HCEC 1CT (cell line): ENCODE measurements at regions not wholly inside any gene's neighbourhood (a gene's known extent, or its start where the extent isn't known, plus 50 kb on each side); places are given as distances from the start of the nearest gene placed in this dataset.

Experiments used
- DNase-seq: peaks from one replicate; pipeline ENCODE4 v3.0.0-alpha.2; 2017

GRCh38 chr11:27857588-27857987 is 157.3 kb upstream of the BDNF start:
- DNase-seq, result no peak

DNA sequence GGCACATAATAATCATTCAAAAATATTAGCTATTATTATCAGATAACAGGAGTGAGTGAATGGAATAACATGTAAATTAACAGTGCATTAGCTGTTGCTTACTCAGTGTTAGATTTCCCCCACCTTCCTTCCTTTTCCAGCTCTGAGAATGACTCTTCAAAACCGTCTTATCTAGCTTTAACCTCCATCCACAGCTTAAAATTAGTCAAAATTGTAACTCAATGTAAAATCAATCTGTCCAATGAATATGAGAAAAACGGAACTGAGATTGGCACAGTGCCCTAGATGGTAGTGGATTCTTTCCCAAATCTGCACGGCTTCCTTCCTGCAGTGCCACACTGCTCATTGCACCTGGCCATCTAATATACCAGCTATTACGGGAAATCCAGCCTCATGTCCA is 156.8 kb upstream of the BDNF start:
- DNase-seq, result no peak

DNA sequence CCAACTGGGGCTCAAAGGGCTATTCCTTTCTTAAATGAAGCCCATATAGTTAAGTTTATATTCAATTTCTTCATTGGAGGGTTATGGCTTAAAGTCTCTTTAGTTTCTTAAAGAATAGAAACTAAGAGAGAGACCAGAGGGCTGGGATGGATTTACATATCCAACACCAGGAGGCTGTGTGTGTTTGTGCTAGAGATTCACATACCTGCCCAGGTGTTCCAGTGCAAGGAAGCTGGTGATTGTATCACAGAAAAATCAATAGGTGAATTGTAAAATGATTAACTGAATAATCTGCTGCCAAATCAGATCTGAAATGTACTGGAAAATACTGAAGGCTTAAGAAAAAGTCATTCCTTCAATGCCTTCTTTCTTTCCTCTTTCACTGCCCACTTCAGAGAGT is 148.2 kb upstream of the BDNF start:
- DNase-seq, result no peak

DNA sequence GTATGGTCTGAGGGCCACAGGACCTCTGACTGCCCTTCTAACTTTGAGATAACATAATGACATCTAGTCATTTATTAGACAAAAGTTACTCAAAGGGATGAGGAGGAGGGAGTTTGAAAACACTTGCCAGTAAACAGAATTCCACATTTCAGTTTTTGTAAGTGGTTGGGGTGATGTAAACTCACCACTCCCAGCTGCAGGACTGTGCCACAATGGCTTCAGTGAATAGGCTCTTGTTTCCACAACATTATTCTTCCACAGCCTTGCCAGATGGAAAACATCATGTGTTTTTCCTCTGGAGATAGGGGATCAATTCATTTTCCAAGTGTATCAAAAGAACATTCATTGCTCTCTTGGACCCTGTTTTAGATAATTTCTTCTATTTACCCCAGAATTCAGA is 147.2 kb upstream of the BDNF start:
- DNase-seq, result no peak

DNA sequence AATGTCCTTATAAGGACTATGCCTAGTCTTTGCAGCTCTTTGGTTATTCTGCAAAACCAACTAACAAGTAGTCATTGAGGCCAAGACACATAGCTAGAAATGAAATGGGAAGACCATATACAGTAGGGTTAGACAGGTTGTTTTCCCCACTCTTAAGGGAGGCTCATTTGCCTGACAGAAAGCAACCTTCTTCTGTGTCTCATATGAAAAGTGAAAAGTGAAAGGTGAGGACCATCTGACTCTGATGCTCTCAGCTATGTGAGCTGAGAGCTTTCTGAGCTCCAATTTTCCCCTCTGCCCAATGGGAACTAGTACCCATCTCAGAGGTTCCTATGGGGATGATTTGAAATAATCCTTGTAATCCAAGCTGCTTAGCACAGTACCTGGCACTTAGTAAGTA is 142.0 kb upstream of the BDNF start:
- DNase-seq, result no peak

GRCh38 chr11:27841023-27841422 is 140.8 kb upstream of the BDNF start:
- no peak for DNase-seq

- peak; percentile 54 for DNase-seq
Measured at GRCh38 chr11:27839226-27839913, 139.1 kb upstream of the BDNF start.

DNA sequence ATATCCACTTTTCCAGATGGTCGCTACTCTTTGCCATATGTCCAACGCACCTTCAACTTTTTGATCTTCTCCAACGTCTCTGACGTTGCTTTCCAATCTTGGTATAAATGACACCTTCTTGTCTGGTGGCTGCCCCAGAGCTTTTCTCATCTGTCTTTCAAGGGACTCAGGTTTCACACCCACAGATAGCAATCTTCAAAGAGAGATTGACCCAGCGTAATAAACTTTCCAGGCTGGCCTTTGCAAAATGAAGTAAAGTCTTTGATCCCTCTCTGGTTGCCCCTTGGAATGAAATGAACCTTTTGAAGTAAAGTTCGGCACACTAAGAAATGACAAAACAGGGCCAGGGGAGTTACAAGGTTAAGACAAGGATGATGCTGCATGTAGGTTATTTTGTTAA is 138.4 kb upstream of the BDNF start:
- no peak for DNase-seq

DNA sequence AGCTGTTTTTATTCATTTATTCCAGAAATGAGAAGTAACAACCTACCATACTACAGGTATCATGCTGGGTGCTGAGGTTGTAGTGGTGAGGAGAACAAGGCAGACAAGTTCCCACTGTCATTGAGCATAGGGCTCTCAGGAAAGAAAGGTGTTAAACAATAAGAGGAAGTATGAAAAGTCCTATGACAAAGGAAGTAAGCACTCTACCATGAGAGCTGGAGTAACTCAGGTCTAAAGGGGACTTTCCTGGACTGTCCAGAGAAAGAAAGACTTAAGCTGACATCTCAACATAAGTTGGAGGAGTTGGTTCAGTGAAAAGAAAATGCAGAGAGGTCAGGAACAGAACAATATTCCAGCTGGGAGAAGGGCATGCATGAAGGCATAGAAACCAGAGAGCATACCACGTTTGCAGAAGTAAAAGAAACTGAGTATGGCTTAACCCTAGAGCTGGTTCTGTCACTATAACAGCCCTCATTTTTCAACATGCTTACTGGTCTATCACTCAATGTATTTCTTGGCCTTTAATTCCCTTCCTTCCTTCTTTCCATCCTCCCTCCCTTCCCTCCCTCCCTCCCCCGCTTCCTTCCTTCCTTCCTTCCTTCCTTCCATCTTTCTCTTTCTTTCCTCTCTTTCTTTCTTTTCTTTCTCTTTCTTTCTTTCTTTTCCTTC is 137.8 kb upstream of the BDNF start:
- DNase-seq, result no peak

DNA sequence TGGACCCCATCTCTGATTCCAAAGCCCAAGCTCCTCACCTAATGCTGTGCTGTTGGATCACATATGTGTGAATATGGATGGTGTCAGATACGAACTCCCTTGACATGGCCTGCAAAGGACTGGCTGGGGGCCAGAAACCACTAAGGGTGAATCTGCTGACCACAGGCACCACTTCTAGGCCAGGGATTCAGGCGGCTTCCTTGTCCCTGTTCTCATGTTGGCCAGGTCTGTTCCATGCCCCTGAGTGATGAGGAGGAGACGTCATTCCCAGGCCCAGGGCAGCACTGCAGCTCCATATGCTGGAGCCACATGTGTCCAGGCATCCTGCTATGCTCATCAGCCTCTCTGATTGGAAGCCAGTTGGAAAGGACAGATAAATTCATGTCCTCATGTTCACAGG is 130.0 kb upstream of the BDNF start:
- no peak for DNase-seq

DNA sequence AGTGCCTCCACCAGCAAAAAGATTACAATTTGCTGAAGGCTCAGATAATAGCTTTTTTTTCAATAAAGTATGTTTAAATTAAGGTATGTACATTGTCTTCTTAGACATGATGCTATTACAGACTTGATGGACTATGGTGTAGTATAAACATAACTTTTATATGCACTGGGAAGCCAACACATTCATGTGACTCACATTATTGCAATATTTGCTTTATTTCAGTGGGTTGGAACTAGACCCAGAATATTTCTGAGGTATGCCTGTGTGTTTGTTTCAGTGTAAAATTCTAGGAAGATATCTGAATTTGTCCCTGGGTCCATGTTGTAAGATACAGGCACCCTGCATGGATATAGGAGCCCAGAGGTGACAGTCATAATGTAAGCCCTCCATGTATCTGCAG is 120.0 kb upstream of the BDNF start:
- DNase-seq, result peak; percentile 20

DNA sequence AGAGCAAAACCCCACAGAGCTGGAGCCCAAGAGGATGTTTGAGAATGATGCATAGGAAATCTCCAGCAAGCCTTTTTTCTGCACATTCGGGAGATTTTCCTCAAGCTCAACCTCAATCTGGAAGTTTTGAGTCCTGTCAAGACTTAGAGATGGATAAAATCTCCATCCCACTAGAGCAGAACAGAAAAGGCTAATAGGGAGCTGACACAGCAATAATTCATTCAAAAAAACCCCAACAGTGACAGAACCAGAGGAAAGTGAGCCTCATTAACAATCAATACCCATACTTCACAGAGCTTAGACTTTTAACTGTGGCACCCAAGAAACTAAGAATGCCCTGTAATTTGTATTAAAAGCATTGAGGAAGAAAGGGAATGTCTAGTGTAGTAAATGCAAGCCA is 115.9 kb upstream of the BDNF start:
- DNase-seq, result no peak

DNA sequence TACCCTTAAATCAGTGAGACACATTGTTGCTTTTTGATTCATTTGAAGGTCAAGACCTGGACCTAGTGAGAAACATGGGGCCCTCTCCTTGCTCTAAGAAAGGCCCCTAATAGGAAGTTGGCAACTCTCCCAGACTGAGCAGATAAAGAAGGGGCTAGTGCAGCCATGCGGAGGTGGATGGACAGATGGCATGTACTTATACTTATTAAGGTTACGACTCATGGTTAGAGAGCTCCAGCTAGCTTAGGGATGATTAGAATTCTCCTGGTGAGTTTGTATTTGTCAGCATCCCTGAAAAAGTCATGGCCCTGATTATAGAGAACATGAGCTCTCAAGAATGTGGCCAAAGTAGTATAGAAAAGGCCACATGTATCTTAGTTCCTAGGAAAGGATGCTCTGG is 112.1 kb upstream of the BDNF start:
- DNase-seq, result peak; percentile 10

GRCh38 chr11:27807596-27807995 is 107.3 kb upstream of the BDNF start:
- peak; percentile 86 for DNase-seq

GRCh38 chr11:27806122-27806521 is 105.9 kb upstream of the BDNF start:
- DNase-seq, result no peak

GRCh38 chr11:27795955-27796861 is 96.0 kb upstream of the BDNF start:
- DNase-seq, result no peak

DNA sequence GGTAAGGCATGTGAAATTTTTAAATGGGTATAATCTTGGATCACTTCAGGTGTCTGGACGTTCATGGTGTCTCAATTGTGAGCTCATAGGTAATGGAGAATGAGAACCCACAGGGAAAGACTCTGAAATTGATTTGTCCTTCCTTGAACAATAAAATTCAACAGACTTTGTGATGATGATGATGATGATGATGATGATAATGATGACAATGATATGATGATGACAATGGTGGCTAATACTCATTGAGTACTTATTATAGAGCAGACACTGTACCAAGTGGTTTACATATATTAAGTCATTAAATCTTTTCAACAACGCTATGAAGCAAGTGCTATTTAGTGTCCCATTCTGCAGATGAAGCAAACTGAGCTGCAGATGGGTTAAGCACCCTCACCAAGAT is 86.6 kb upstream of the BDNF start:
- no peak for DNase-seq

DNA sequence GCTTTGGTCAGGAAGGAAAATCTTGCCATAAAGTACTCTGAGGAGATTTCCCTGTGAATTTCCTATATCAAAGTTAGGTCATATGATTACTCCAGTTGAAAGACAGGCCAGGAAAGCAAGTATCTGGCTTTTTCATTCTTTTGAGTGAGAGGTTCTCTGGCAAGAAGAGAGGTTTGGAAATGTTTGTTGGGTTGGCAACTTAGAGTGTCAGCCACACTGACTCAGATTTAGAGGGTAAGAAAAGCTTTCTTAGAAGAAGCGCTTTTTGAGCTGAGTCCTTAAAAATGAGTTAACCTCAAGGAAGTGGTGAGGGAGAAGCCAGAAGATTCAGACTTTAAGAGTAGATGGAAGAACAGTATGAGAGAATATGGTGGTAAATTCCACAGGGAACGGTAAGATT is 86.1 kb upstream of the BDNF start:
- DNase-seq, result no peak

GRCh38 chr11:27783701-27784355 is 83.6 kb upstream of the BDNF start:
- DNase-seq, result peak; percentile 12

DNA sequence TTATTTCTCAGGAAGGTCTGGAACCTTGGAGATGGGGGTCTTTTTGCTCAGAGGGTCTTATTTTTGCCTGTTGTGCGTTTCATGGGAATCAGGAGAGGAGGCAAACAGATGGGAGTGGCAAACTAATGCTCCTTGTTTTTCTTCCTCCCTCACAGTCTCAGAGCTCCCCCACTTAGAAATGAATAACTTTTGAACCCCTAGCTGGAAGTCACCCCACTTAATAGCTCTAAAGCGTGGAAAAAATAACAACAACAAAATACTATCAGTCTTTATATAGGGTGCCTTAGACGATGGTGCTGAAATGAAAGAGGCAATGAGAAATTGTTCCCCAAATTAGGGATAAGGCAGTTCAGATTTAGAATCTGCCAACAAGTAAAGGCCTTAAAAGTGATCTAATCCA is 76.8 kb upstream of the BDNF start:
- DNase-seq, result no peak

DNA sequence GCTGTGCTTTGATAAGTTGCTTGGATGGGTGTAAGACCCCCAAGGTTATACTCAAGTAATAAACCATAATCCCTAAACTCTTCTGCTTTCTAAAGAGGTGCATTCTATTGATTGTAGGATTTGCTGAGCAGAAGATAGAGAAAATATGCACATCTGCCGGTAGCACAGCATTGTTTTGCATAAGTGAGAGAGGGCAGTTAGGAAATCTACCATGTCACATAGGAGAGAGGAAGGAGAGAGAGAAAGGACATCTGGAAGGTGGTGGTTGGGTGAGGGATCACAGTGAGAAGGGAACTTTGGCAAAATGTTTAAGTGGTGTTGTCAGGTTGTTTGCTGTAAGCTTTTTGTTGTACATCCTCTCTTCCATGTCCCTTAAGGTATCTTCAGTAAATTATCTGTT is 73.6 kb upstream of the BDNF start:
- DNase-seq, result no peak

GRCh38 chr11:27771516-27771915 is 71.3 kb upstream of the BDNF start:
- DNase-seq, result no peak

GRCh38 chr11:27770576-27770975 is 70.3 kb upstream of the BDNF start:
- no peak for DNase-seq
